ENCODE measurements at regions not wholly inside any gene's neighbourhood (a gene's known extent, or its start where the extent isn't known, plus 50 kb on each side); places are given as distances from the start of the nearest gene placed in this dataset.

DNA sequence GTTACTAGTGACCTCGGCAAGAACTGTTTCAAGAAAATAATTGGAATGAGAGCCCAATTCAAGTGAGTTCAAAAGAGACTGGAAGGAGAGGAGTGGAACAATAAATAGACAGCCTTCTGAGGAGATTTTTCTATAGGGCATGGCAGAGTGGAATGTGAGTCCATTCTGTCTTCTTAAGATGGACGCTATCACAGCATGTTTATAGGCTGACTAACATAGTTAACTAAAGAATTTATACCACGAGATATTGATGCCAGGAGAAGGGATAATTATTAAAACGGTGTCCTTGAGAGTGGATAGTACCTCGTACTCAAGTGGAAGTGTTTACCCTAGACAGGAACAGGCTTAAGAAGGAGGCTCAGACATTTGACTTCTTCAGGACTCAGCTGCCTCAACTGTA, 143.5 kb upstream of the RBBP8 start:
- TF ChIP-seq POLR2AphosphoS5 (IDR thresholded peaks at IDR 0.05; ENCODE audit: low read depth, low read length), result no peak
- no peak for TF ChIP-seq TAF1 (IDR thresholded peaks at IDR 0.05; ENCODE audit: borderline replicate concordance, insufficient read depth, low read length)
- TF ChIP-seq FOXP2 (optimal IDR thresholded peaks at IDR 0.05; ENCODE audit: borderline replicate concordance, extremely low read depth, extremely low read length, insufficient read depth), result no peak
